Type B pancreatic cell (in vitro differentiated cells): ENCODE measurements at regions not wholly inside any gene's neighbourhood (a gene's known extent, or its start where the extent isn't known, plus 50 kb on each side); places are given as distances from the start of the nearest gene placed in this dataset.

ENCODE experiments used
- DNase-seq: peaks from one replicate; pipeline ENCODE4 v3.0.0; 2021; ENCODE audit warnings: mixed read lengths; ENCODE audit not compliant: unreplicated experiment; ENCODE audit errors: extremely low spot score
- H3K27ac Mint-ChIP-seq: 2 replicates; pipeline ENCODE4 v1.8.0; 2021; ENCODE audit warnings: mild to moderate bottlenecking, mixed read lengths
- H3K27me3 Mint-ChIP-seq: 2 replicates; pipeline ENCODE4 v1.8.0; 2021; ENCODE audit warnings: mixed read lengths
- H3K36me3 Mint-ChIP-seq: 2 replicates; pipeline ENCODE4 v1.8.0; 2021; ENCODE audit warnings: mixed read lengths
- H3K4me1 Mint-ChIP-seq: one replicate; pipeline ENCODE4 v1.8.0; 2021; ENCODE audit warnings: mixed read lengths; ENCODE audit not compliant: unreplicated experiment
- H3K4me3 Mint-ChIP-seq: 2 replicates; pipeline ENCODE4 v1.8.0; 2021; ENCODE audit warnings: mild to moderate bottlenecking, mixed read lengths
- H3K9me3 Mint-ChIP-seq: 2 replicates; pipeline ENCODE4 v1.8.0; 2021; ENCODE audit warnings: mixed read lengths
- TF ChIP-seq, protein P1 (sequence below): fragments of 200-600 bp; sonication (generic); conservative IDR thresholded peaks from 2 replicates; pipeline ENCODE4 v1.5.0; 2021; ENCODE audit warnings: antibody characterized with exemption, mild to moderate bottlenecking

DNA sequence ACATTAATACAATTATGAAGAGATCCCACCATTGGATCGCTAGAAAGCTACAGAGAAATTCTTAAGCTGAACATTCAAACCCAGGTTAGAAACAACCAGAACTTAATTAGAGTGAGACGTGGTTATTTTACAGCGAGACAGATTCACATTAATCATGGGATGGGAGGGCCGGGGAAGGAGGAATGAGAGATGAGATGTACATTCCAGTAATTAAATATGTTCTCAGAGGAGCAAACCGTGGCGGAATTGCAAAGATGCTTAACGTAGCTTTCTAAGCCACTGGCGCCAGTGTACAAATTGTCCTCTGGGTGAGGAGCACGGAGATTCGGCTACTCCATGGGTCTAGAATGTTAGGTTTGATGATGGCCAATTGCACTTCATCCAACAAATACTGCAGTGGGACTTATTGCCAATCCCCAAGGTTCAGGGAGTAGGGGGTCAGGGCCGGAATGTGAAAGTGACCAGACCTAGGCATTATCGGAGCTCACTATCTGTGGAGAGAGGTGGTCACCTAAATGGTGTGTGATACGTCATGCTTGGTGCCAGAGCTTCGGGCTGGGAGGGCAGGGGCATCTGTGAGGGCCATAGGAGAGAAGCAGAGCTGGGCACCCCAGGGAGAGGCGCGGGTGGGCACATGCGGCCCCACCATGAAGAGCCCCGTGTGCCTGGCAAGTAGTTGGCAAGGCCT, 114.7 kb downstream of the EDN3 start:
- TF ChIP-seq, protein P1, sequence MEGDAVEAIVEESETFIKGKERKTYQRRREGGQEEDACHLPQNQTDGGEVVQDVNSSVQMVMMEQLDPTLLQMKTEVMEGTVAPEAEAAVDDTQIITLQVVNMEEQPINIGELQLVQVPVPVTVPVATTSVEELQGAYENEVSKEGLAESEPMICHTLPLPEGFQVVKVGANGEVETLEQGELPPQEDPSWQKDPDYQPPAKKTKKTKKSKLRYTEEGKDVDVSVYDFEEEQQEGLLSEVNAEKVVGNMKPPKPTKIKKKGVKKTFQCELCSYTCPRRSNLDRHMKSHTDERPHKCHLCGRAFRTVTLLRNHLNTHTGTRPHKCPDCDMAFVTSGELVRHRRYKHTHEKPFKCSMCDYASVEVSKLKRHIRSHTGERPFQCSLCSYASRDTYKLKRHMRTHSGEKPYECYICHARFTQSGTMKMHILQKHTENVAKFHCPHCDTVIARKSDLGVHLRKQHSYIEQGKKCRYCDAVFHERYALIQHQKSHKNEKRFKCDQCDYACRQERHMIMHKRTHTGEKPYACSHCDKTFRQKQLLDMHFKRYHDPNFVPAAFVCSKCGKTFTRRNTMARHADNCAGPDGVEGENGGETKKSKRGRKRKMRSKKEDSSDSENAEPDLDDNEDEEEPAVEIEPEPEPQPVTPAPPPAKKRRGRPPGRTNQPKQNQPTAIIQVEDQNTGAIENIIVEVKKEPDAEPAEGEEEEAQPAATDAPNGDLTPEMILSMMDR = no peak
- H3K36me3 Mint-ChIP-seq = no peaks in the 10 kb centered on the region
- H3K9me3 Mint-ChIP-seq = peaks cover 14% of the 10 kb centered on the region
- H3K27me3 Mint-ChIP-seq = peaks cover 24% of the 10 kb centered on the region
- peaks cover 25% of the 10 kb centered on the region for H3K4me1 Mint-ChIP-seq
- no peak overlapping the region for H3K27ac Mint-ChIP-seq
- no peak overlapping the region for H3K4me3 Mint-ChIP-seq
- no peak for DNase-seq

DNA sequence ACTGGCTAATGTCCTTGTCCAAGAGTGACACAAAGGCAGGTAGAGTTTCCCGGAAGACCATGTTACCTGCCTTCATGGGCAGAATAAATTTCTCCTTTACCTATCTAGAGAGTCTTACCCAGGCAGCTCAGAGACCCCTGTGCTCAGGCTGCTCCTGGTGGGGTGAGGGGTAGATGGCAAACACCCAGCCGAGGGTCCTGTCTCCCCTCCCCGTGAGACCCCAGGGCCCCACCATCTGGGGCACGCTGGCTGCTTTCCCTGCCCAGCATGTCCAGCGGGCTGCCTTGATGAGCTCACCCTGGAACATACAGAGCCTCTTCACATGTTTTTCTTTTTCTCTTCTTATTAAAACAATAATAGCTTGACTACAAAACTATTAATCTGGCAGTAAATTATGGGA, 116.5 kb downstream of the EDN3 start:
- Mint-ChIP-seq H3K4me3 (no peak overlapping the region), H3K27ac (no peak overlapping the region), H3K36me3 (no peaks in the 10 kb centered on the region), H3K9me3 (peaks cover 14% of the 10 kb centered on the region), H3K27me3 (peaks cover 24% of the 10 kb centered on the region), H3K4me1 (peaks cover 18% of the 10 kb centered on the region)
- TF ChIP-seq, protein P1 = no peak
- DNase-seq = no peak

DNA sequence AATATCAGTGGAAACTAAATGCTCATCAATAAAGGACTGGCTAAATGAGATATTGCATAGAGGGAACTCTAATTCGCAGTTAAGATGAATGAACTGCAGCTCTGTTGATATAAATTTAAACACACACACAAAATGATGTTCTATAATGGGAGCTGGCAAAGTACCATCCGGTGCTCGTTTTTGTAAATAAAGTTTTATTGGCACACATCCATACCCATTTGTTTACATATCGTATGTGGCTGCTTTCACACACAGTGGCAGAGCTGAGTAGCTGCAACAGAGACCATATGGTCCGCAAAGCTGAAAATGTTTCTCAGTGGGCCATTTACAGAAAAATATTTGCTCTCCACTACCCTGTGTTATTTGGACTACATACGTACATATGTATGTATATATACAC, 120.7 kb downstream of the EDN3 start:
- Mint-ChIP-seq H3K27me3 (peaks cover 14% of the 10 kb centered on the region), H3K4me1 (peaks cover 24% of the 10 kb centered on the region), H3K27ac (no peak overlapping the region), H3K4me3 (no peak overlapping the region), H3K36me3 (no peaks in the 10 kb centered on the region), H3K9me3 (peaks cover 6% of the 10 kb centered on the region)
- DNase-seq = no peak
- TF ChIP-seq, protein P1 = no peak

DNA sequence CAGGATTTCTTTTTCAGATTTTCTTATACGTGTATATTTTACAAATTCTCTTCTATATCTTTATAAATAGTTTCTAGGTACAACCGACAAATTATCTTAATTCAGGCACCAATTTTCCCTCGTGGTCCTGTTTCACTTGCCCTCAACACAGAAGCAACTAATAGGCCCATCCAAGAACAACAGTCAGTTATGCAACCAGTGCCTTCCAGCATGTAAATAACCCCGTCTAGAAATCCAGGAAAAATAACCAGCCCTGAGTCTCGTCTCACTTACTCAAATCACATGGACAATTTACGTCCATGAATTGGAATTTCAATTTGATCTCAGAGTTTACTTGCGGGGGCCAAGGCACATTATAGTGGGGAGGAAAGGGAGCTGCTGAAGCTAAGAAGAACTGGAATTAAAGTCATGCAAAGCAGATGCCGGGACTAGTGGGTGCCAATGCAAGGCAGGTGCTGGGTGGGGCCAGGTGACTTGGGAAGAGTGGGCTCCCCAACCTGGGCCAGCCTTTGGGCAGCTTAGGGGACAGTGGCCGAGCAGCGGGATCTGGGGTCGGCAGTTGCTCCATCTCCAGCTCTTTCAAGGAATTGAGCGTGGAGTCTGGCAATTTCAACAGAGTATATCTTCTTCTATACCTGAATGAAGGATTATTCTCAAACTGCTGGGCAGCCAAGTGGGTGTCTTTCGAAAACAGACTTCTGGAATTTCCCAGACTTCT, 121.7 kb downstream of the EDN3 start:
- peaks cover 24% of the 10 kb centered on the region for H3K4me1 Mint-ChIP-seq
- H3K27ac Mint-ChIP-seq = peak overlapping the region; percentile 52
- DNase-seq = no peak
- no peaks in the 10 kb centered on the region for H3K36me3 Mint-ChIP-seq
- no peak overlapping the region for H3K4me3 Mint-ChIP-seq
- TF ChIP-seq, protein P1 = no peak
- H3K27me3 Mint-ChIP-seq = peaks cover 14% of the 10 kb centered on the region
- H3K9me3 Mint-ChIP-seq = peaks cover 6% of the 10 kb centered on the region

DNA sequence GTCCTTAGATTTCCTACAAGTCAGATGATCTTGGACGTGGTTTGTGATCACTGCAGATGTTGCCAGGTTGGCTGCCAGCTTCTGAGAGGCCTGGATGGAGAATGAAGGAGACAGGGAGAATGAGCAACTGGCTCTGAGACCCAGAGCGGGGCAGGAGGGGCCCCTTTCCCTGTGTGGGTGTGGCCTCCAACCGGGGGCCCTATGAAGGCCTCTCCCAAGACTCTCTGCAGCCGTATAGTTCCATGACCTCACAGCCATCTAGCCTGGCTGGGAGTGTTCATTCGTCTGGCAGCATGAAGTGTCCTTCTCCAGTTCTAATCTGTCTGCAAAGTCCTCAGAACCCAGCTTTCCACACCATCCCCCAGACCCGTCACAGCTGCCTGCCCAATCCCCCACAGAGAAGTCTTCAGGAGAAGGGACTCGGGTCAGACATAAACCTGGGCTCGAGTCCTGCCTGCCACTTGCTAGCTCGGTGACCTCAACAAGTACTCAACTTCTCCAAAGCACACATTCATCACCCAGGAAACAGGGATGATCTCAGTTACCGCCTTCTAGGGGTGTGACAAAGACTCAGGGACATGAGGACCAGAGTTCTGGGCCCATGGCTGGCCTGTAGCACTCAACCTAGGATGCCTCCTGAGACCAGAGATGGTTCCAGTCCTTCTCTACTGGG, 122.6 kb downstream of the EDN3 start:
- Mint-ChIP-seq H3K9me3 (no peaks in the 10 kb centered on the region), H3K27me3 (peaks cover 8% of the 10 kb centered on the region), H3K4me3 (peak overlapping the region; percentile 39), H3K27ac (peak overlapping the region; percentile 52), H3K36me3 (no peaks in the 10 kb centered on the region), H3K4me1 (peaks cover 24% of the 10 kb centered on the region)
- TF ChIP-seq, protein P1 = no peak
- no peak for DNase-seq
